HepG2 (cell line): ENCODE measurements at regions not wholly inside any gene's neighbourhood (a gene's known extent, or its start where the extent isn't known, plus 50 kb on each side); places are given as distances from the start of the nearest gene placed in this dataset.

Experiments
- ATAC-seq: fragments of 200-7000 bp; cut with Tn5 transposase; 3 replicates; pipeline ENCODE4 v1.9.1; 2020; ENCODE audit warnings: mild to moderate bottlenecking, moderate library complexity
- BruUV-seq: library from RNA; stranded (reverse); fragments of 400-500 nt; replicated peaks from 2 replicates; lab custom pipeline; 2021; lab: Mats Ljungman, UMichigan
- CTCF ChIA-PET: fragments of 300-600 bp; formaldehyde crosslinking; extraction: SDS; loops from one replicate; lab custom pipeline; 2021; ENCODE audit warnings: low total read pairs, inconsistent platforms, low intra/inter-chr PET ratio; lab: Yijun Ruan, JAX
- POLR2A ChIA-PET: fragments of 350-600 bp; sonication (Branson Sonifier 250); formaldehyde crosslinking; loops from one replicate; lab custom pipeline; 2020; ENCODE audit warnings: antibody characterized with exemption, inconsistent platforms; lab: Yijun Ruan, JAX
- DNase-seq: peaks from one replicate; pipeline ENCODE4 v3.0.0-alpha.2; 2015; ENCODE audit warnings: low spot score
- FAIRE-seq: peaks from 3 replicates; lab custom pipeline; 2011; peaks lifted over from hg19 to GRCh38; lab: Jason Lieb, UNC
- H2AFZ ChIP-seq: one replicate; pipeline ENCODE4 v1.6.1; 2011; ENCODE audit warnings: low read length, inconsistent platforms
- H3K27ac ChIP-seq: fragments of 300-600 bp; 3 replicates; pipeline ENCODE4 v1.8.0; 2011; ENCODE audit warnings: mixed run types, mild to moderate bottlenecking, mixed read lengths, low read length, inconsistent platforms; ENCODE audit not compliant: insufficient read depth; ENCODE audit errors: extremely low read length
- H3K27me3 ChIP-seq, 2 experiments: fragments of 200-600 bp in 1 of 2; 2 replicates in 1 of 2; 3 replicates in 1 of 2; pipeline versions ENCODE4 v1.6.0 to v1.8.0; 2011; ENCODE audit warnings: low read length in 2 of 2, mild to moderate bottlenecking in 2 of 2, moderate library complexity in 2 of 2, inconsistent platforms in 1 of 2; ENCODE audit not compliant: insufficient read depth in 2 of 2, control insufficient read depth in 1 of 2
- H3K36me3 ChIP-seq, 2 experiments: fragments of 200-600 bp in 1 of 2; replicated peaks in 1 of 2; 2 replicates in 1 of 2; 3 replicates in 1 of 2; pipeline versions ENCODE4 v1.5.1 to v1.8.0; 2011; ENCODE audit warnings: low read length in 2 of 2, inconsistent platforms in 1 of 2; ENCODE audit not compliant: insufficient read depth in 2 of 2, control insufficient read depth in 1 of 2
- H3K4me1 ChIP-seq: 2 replicates; pipeline ENCODE4 v1.5.1; 2012; ENCODE audit warnings: low read length, inconsistent platforms; ENCODE audit not compliant: insufficient read depth
- H3K4me2 ChIP-seq: 2 replicates; pipeline ENCODE4 v1.6.0; 2011; ENCODE audit warnings: low read depth, low read length, inconsistent platforms
- H3K4me3 ChIP-seq, 3 experiments: fragments of 200-600 bp in 1 of 3; sonication (generic), shearing (Covaris generic) in 1 of 3; replicated peaks in 1 of 3; 2 replicates each; pipeline ENCODE4 v1.5.1; 2011 to 2016; ENCODE audit warnings: low read length in 3 of 3, inconsistent platforms in 2 of 3, low read depth in 2 of 3, mild to moderate bottlenecking in 2 of 3, control low read depth in 1 of 3, mixed read lengths in 1 of 3; ENCODE audit not compliant: insufficient read depth in 1 of 3
- H3K79me2 ChIP-seq: one replicate; pipeline ENCODE4 v1.6.1; 2011; ENCODE audit warnings: low read length, inconsistent platforms; ENCODE audit not compliant: insufficient read depth
- H3K9ac ChIP-seq: 2 replicates; pipeline ENCODE4 v1.6.0; 2011; ENCODE audit warnings: mild to moderate bottlenecking, low read depth, low read length, inconsistent platforms; ENCODE audit not compliant: insufficient read depth
- H3K9me3 ChIP-seq: 2 replicates; pipeline ENCODE4 v1.5.1; 2012; ENCODE audit warnings: mild to moderate bottlenecking, low read length
- H4K20me1 ChIP-seq: 2 replicates; pipeline ENCODE4 v1.6.0; 2011; ENCODE audit warnings: inconsistent platforms, mild to moderate bottlenecking, low read length, moderate library complexity; ENCODE audit not compliant: insufficient read depth
- CHD4 ChIP-seq: fragments of 200-600 bp; sonication (generic); IDR thresholded peaks from 2 replicates; pipeline ENCODE4 v1.7.0; 2017; ENCODE audit warnings: mild to moderate bottlenecking, low read length, borderline replicate concordance
- KLF15 ChIP-seq: sonication (generic); formaldehyde crosslinking; IDR thresholded peaks from 2 replicates; pipeline ENCODE4 v1.8.1; 2023; ENCODE audit warnings: borderline replicate concordance, mild to moderate bottlenecking, inconsistent platforms, missing genetic modification reagents, mixed read lengths
- RXRA ChIP-seq: sonication (generic); formaldehyde crosslinking; IDR thresholded peaks from 2 replicates; pipeline ENCODE4 v1.5.1; 2020; ENCODE audit warnings: missing genetic modification reagents
- SYNCRIP ChIP-seq: fragments of 200-400 bp; formaldehyde crosslinking; IDR thresholded peaks from 2 replicates; pipeline ENCODE4 v1.6.1; 2018; ENCODE audit warnings: mild to moderate bottlenecking, low read depth, low read length; ENCODE audit not compliant: insufficient read depth
- U2AF1 ChIP-seq: fragments of 200-400 bp; formaldehyde crosslinking; optimal IDR thresholded peaks from 2 replicates; pipeline ENCODE3; 2017; ENCODE audit warnings: mild to moderate bottlenecking, low read depth, low read length
- ZNF569 ChIP-seq: sonication (generic); formaldehyde crosslinking; IDR thresholded peaks from 2 replicates; pipeline ENCODE4 v1.5.0; 2020; ENCODE audit warnings: mild to moderate bottlenecking, missing genetic modification reagents, moderate library complexity, borderline replicate concordance
- ZNF616 ChIP-seq: sonication (generic); formaldehyde crosslinking; IDR thresholded peaks from 2 replicates; pipeline ENCODE4 v1.5.0; 2020; ENCODE audit warnings: low read depth, mild to moderate bottlenecking, missing genetic modification reagents
- WGBS: methylation state at CpG from one replicate; pipeline ENCODE4 v1.1.6; 2017; ENCODE audit warnings: low lambda C conversion rate; 5-methylcytosine and 5-hydroxymethylcytosine counted together
- in situ Hi-C: cut with HindIII; loops from 2 replicates; pipeline ENCODE4 v1.10.0; 2017; ENCODE audit warnings: low pct_unique_long_range_greater_than_20kb; ENCODE audit not compliant: extremely low pct_ligation_motif_present
- intact Hi-C: fragments of 100-400 bp; cut with micrococcal nuclease; formaldehyde crosslinking; loops from one replicate; pipeline ENCODE4 v1.10.0; 2022; ENCODE audit not compliant: unreplicated experiment
- TF ChIP-seq, protein P1 (sequence below): sonication (generic); formaldehyde crosslinking; IDR thresholded peaks from 2 replicates; pipeline ENCODE4 v1.5.1; 2020; ENCODE audit warnings: mild to moderate bottlenecking, missing genetic modification reagents, moderate library complexity

- BruUV-seq, result no TSS peak
- Histone ChIP-seq H3K79me2 (no peaks in the 10 kb centered on the region), H3K36me3 (no peaks in the 10 kb centered on the region), H2AFZ (no peak overlapping the region), H3K9me3 (no peaks in the 10 kb centered on the region), H3K4me3 (no peak overlapping the region), H3K4me2 (no peak overlapping the region), H3K4me1 (peaks cover 10% of the 10 kb centered on the region), H4K20me1 (no peaks in the 10 kb centered on the region), H3K27me3 (peaks cover 2 to 48% of the 10 kb centered on the region in 2 experiments; a peak in 4 of 5 replicates), H3K27ac (no peak overlapping the region), H3K9ac (no peak overlapping the region)
- CTCF ChIA-PET, result no interaction called here
- TF ChIP-seq ZNF616 (CRISPR knock-in tag) (no peak), CHD4 (no peak), ZNF569 (no peak), SYNCRIP (no peak), KLF15 (CRISPR knock-in tag) (no peak), RXRA (CRISPR knock-in tag) (no peak), U2AF1 (no peak)
- TF ChIP-seq, protein P1, sequence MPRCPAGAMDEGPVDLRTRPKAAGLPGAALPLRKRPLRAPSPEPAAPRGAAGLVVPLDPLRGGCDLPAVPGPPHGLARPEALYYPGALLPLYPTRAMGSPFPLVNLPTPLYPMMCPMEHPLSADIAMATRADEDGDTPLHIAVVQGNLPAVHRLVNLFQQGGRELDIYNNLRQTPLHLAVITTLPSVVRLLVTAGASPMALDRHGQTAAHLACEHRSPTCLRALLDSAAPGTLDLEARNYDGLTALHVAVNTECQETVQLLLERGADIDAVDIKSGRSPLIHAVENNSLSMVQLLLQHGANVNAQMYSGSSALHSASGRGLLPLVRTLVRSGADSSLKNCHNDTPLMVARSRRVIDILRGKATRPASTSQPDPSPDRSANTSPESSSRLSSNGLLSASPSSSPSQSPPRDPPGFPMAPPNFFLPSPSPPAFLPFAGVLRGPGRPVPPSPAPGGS (CRISPR knock-in tag), result no peak
- intact Hi-C loops, result loop anchor here (2.0 kb wide), 1 partner anchor 23 kb away; no protein-coding TSS in a partner anchor
- DNase-seq (no peak), ATAC-seq (no peak; the same call in 2 of the 3 replicates), FAIRE-seq (no peak)
- 46% methylated on average over 12 of the region's 27 CpGs for WGBS
- in situ Hi-C loops, result no loop called here
- POLR2A ChIA-PET, result no interaction called here
Observed at GRCh38 chr7:119392-120163, 72.8 kb upstream of the FAM20C start.
